ENCODE measurements at regions not wholly inside any gene's neighbourhood (a gene's known extent, or its start where the extent isn't known, plus 50 kb on each side); places are given as distances from the start of the nearest gene placed in this dataset.

GRCh38 chr1:222914861-222915632 is 100.2 kb downstream of the DISP1 start:
- no peak for TF ChIP-seq CTCF (IDR thresholded peaks at IDR 0.05; ENCODE audit: low read depth, low read length)
- TF ChIP-seq MYC (IDR thresholded peaks at IDR 0.05; ENCODE audit: low read depth, low read length): no peak
- TF ChIP-seq POLR2A (IDR thresholded peaks at IDR 0.05; ENCODE audit: extremely low read depth, insufficient read length): no peak

Measured in NB4 (cell line).